G401.6 (cell line): ENCODE measurements at regions not wholly inside any gene's neighbourhood (a gene's known extent, or its start where the extent isn't known, plus 50 kb on each side); places are given as distances from the start of the nearest gene placed in this dataset.

Experiments used
- FAIRE-seq: peaks from 2 replicates; lab custom pipeline; 2012; peaks lifted over from hg19 to GRCh38; lab: Jason Lieb, UNC

- FAIRE-seq, result no peak
These were observed 97.6 kb upstream of the GJB5 start for GRCh38 chr1:34657266-34657665.

GRCh38 chr1:34657849-34658248 lies 97.0 kb upstream of the GJB5 start:
- FAIRE-seq, result no peak

- FAIRE-seq, result no peak
These were observed 91.8 kb upstream of the GJB5 start for GRCh38 chr1:34663031-34663430.

DNA sequence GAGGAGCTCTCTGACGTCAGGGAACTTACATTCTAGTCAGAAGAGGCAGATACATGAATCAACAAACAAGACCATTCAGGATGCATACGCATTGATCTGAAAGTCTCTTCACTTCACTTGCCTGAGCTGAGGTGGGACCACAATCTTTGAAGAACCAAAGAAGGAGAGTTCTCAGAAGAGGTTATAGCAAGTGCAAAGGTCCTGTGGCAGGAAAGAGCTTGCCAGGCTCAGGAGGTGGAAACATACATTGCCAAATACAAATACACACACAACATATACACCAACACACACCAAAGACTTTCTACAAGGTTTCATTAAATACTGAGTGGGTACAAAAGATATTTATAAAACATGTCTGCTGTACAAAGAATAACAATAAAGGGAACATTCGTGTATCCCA lies 86.8 kb upstream of the GJB5 start:
- no peak for FAIRE-seq

DNA sequence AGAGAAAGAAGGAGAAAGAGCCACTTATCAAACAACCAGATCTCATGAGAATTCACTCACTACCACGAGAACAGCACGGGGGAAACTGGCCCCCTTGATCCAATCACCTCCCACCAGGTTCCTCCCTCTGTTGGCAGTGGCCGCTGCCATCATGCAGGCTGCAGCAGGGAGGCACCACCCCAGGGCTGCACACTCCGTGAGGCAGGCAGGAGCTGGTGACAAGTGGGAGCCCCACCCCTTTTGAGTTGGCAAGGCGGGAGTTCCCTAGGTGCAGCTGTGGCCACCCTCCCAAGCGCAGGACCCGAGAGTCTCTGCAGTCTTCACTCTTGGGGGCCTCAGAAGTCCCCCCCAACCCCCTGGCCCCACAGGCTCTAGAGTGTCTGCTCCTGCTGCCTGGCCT lies 83.9 kb upstream of the GJB5 start:
- no peak for FAIRE-seq

- FAIRE-seq, result no peak
These were observed 83.0 kb upstream of the GJB5 start for GRCh38 chr1:34671887-34672286.

GRCh38 chr1:34681480-34682451 lies 73.1 kb upstream of the GJB5 start:
- peak; percentile 61 for FAIRE-seq

- no peak for FAIRE-seq
These were observed 72.2 kb upstream of the GJB5 start for GRCh38 chr1:34682452-34683223.

DNA sequence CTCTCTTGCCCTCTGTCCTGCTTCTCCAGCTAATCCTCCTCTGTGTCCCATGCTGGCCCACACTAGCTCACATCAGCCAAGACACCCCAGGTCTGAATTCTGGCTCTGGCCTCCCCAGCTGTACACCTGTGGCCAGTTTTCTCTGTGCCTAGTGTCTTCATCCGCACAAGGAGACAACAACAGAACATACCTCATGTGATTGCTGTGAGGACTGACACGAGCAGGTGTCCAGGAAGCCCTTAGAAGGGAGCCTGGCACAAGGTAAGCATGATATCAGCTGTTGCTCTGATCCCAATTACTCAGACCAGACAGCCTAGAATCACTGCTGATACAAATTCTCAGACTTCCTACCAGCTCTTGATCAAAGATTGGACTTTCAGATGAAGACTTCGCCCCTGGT lies 71.2 kb upstream of the GJB5 start:
- FAIRE-seq, result no peak

DNA sequence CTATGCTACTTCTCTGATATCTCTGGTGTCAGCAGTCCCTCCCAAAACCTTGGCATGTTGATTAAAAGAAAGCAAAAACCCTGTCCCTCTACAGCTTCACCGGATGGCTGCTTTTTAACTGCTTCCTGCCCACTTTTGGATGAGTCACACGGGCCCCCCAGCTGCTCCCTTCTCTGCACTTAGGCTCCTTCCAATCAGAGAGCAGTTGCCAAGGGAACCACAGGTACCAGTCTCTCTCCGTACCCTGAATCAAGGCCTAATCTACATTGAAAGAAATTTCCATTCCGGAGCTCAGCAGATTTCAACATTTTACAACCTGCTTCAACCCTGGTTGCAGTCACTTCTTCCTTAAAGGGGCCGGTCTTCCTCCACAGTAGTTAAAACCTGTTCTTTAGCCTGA lies 70.6 kb upstream of the GJB5 start:
- no peak for FAIRE-seq

GRCh38 chr1:34685225-34685624 lies 69.6 kb upstream of the GJB5 start:
- FAIRE-seq, result no peak

GRCh38 chr1:34686531-34686930 lies 68.3 kb upstream of the GJB5 start:
- FAIRE-seq, result no peak

GRCh38 chr1:34688006-34688741 lies 66.7 kb upstream of the GJB5 start:
- no peak for FAIRE-seq

GRCh38 chr1:34690269-34690668 lies 64.6 kb upstream of the GJB5 start:
- no peak for FAIRE-seq

- no peak for FAIRE-seq
These were observed 61.8 kb upstream of the GJB5 start for GRCh38 chr1:34693081-34693480.

DNA sequence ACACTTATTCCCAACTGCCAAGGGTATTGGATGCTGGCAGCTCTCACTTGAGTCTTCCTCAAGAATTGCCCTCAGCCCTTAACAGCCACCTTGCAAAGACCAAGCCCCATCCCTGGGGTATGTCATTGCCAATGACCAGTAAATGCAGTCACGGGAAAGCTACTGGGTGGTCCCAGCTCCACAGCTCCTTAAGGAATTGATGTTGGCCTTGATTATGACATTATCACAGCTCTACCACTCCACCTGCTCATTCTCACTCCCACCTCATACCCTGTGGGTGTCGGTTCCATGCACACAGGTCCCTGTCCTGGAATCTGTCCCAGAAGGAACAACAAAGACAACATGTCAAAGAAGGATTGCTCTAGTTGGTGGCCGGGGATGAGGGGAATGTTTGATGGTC lies 60.5 kb upstream of the GJB5 start:
- no peak for FAIRE-seq

DNA sequence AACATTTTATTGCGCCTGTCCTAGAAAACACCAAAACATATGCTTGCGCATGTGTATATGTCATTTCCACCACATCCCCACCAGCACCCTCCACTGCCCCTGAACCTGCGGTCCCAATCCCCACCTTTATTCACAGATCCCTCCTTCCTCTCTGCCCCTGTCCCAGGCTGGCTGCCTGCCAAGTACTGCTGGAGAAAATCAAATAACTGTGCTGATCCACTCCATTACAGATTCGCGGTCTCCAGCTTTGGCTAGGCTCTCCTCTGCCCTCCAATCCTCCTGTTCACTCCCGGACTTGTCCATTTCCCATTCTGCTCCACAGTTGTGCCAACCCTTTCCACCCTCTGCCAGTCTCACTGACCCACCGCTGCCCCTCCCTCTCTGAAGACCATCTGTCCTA lies 59.3 kb upstream of the GJB5 start:
- FAIRE-seq, result no peak

GRCh38 chr1:34696230-34696629 lies 58.6 kb upstream of the GJB5 start:
- no peak for FAIRE-seq

DNA sequence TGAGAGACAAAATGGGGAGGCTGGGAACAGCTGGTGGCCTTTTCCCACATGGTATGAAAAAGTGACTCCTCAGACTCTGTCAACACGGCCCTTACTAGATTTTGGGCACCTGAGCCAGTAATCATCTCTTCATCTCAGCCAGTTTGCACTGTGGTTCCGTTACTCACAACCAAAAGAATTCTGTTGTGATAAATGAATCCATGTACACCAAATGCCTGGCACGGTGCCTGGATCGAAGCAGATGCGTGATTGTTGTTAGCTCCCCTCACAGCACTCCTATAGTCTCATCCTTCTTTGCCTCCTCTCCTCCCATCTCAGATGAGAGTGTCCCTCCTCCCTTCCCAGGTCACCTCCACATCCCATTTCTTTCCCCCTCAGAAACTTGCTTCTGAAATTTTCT lies 57.9 kb upstream of the GJB5 start:
- FAIRE-seq, result no peak

DNA sequence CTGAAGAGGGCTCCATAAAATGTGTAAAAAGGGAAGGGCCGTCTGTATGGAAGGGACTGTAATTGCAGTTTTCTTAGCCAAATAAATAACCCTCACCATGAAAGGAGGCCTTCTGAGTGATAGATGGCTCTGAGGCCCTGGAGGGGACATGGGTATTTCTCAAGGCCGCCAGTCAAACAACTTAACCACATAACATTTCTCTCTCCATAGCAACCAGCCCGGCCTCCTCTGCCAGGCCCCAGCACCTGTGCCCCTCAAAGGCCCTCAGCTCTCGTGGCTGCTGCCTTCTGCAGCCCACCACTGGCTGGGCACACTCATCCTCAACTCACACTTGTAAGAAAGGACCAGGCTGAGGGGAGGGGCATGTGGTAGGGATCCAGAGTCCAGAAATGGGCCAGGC lies 57.0 kb upstream of the GJB5 start:
- no peak for FAIRE-seq

- FAIRE-seq, result no peak
These were observed 53.4 kb upstream of the GJB5 start for GRCh38 chr1:34701326-34702060.
